Sigmoid colon (tissue), 6 donors: ENCODE measurements at regions not wholly inside any gene's neighbourhood (a gene's known extent, or its start where the extent isn't known, plus 50 kb on each side); places are given as distances from the start of the nearest gene placed in this dataset.

Experiments
- DNase-seq: peaks from one replicate; pipeline ENCODE4 v3.0.0-alpha.2; 2019
- H3K27ac ChIP-seq, 4 donors: fragments of 200-600 bp; sonication (generic); one replicate each; pipeline ENCODE4 v1.5.1; 2016 to 2019; ENCODE audit warnings: mild to moderate bottlenecking in 1 of 4
- H3K27me3 ChIP-seq, 3 donors: fragments of 200-600 bp; sonication (generic); one replicate each; pipeline ENCODE4 v1.5.1; 2019; ENCODE audit warnings: mild to moderate bottlenecking in 1 of 3
- H3K36me3 ChIP-seq, 4 donors: fragments of 200-600 bp; sonication (generic); one replicate each; pipeline ENCODE4 v1.5.1; 2016 to 2019
- H3K4me1 ChIP-seq, 4 donors: fragments of 200-600 bp; sonication (generic); one replicate each; pipeline ENCODE4 v1.5.1; 2017 to 2019
- H3K4me3 ChIP-seq, 4 donors: fragments of 200-600 bp; sonication (generic); one replicate each; pipeline ENCODE4 v1.5.1; 2017 to 2019; ENCODE audit warnings: mild to moderate bottlenecking in 2 of 4, moderate library complexity in 1 of 4
- H3K9me3 ChIP-seq, 4 donors: fragments of 200-600 bp in 3 of 4; sonication (generic) in 3 of 4; one replicate each; pipeline versions ENCODE4 v1.5.1 to v1.6.1; 2013 to 2019
- EP300 ChIP-seq, 4 donors: sonication (generic); formaldehyde crosslinking; IDR thresholded peaks; one replicate each; pipeline ENCODE4 v1.6.1; 2017; ENCODE audit warnings: antibody characterized with exemption in 4 of 4
- POLR2A ChIP-seq, 2 donors: fragments of 450-650 bp; IDR thresholded peaks; one replicate each; pipeline ENCODE4 v1.6.1; 2016; ENCODE audit warnings: antibody characterized with exemption in 2 of 2, mild to moderate bottlenecking in 2 of 2, moderate library complexity in 2 of 2
- POLR2AphosphoS5 ChIP-seq, 4 donors: sonication (generic); formaldehyde crosslinking; IDR thresholded peaks; one replicate each; pipeline ENCODE4 v1.6.1; 2017; ENCODE audit warnings: antibody characterized with exemption in 4 of 4
- WGBS, 2 donors: extraction: QIAGEN DNeasy Blood & Tissue Kit; methylation state at CpG; one replicate each; pipeline ENCODE4 v1.1.7; 2013; 5-methylcytosine and 5-hydroxymethylcytosine counted together
- intact Hi-C: fragments of 100-400 bp; cut with DNase I; formaldehyde crosslinking; loops from one replicate; pipeline ENCODE4 v1.15.1; 2023
- TF ChIP-seq, protein P1 (sequence below), 4 experiments: fragments of 450-650 bp in 3 of 4; fragments of 200-600 bp in 1 of 4; IDR thresholded peaks; one replicate each; pipeline ENCODE4 v1.5.1; 2016 to 2019; ENCODE audit warnings: antibody characterized with exemption in 4 of 4, mild to moderate bottlenecking in 3 of 4, moderate library complexity in 2 of 4
- donor health status: healthy with polysubstance abuse.
- donor health status: healthy.

DNA sequence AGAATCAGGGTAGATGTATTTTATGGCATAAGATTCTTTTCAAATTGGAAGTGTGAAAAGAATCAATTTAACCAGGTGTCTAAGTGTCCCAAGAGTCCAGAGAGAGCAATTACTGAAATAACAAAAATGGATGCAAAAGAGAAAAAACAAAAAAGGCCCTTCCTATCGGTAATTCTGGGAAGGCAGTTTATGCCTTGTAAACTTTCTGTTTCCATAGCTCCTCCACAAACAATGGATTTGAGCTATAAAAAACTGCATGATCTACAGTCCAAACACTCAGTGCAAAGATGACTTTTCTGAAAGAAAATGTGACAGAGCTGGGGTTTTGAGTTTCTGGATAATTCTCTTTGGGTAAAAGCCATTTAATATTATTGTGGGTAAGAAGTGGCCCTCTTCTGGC is 366.1 kb downstream of the EN1 start:
- TF ChIP-seq POLR2A (IDR thresholded peaks at IDR 0.05) (no peak), POLR2AphosphoS5 (IDR thresholded peaks at IDR 0.05) (no peak), EP300 (IDR thresholded peaks at IDR 0.05) (no peak)
- TF ChIP-seq, protein P1, sequence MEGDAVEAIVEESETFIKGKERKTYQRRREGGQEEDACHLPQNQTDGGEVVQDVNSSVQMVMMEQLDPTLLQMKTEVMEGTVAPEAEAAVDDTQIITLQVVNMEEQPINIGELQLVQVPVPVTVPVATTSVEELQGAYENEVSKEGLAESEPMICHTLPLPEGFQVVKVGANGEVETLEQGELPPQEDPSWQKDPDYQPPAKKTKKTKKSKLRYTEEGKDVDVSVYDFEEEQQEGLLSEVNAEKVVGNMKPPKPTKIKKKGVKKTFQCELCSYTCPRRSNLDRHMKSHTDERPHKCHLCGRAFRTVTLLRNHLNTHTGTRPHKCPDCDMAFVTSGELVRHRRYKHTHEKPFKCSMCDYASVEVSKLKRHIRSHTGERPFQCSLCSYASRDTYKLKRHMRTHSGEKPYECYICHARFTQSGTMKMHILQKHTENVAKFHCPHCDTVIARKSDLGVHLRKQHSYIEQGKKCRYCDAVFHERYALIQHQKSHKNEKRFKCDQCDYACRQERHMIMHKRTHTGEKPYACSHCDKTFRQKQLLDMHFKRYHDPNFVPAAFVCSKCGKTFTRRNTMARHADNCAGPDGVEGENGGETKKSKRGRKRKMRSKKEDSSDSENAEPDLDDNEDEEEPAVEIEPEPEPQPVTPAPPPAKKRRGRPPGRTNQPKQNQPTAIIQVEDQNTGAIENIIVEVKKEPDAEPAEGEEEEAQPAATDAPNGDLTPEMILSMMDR (IDR thresholded peaks at IDR 0.05) = no peak
- Histone ChIP-seq H3K9me3 (no peaks in the 10 kb centered on the region), H3K4me3 (no peak overlapping the region), H3K27ac (no peak overlapping the region), H3K4me1 (no peaks in the 10 kb centered on the region), H3K36me3 (no peaks in the 10 kb centered on the region), H3K27me3 (peaks cover 0 to 13% (median 0%) of the 10 kb centered on the region in 3 donors)
- WGBS, 2 donors = 12 to 57% methylated on average over 1 of the region's 1 CpG
- intact Hi-C loops = no loop called here
- DNase-seq = no peak

DNA sequence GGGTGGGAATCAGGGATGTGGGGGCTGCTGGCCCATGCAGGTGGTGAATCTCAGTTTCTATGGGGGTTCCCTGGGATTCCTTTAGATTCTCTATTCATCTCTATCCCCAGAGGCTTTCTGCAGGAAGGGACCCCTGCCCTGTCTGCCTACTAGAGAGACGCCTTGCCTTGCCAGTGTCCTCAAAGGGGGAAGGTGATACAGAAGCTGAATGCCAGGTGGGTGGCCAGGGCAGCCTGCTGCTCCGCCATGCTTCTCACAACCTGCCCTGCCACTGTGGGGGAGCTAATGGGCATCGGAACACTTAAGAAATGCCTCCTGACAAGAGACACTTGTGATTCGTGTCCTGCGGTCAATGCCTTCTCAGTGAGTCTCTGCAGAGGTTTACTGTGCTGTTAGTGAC is 368.4 kb downstream of the EN1 start:
- Histone ChIP-seq H3K4me1 (no peaks in the 10 kb centered on the region), H3K4me3 (no peak overlapping the region), H3K27me3 (peaks cover 0 to 13% (median 0%) of the 10 kb centered on the region in 3 donors), H3K36me3 (no peaks in the 10 kb centered on the region), H3K9me3 (no peaks in the 10 kb centered on the region), H3K27ac (no peak overlapping the region)
- DNase-seq = no peak
- intact Hi-C loops = no loop called here
- TF ChIP-seq POLR2A (IDR thresholded peaks at IDR 0.05) = no peak
- no peak for TF ChIP-seq EP300 (IDR thresholded peaks at IDR 0.05)
- TF ChIP-seq POLR2AphosphoS5 (IDR thresholded peaks at IDR 0.05) = no peak
- TF ChIP-seq, protein P1 (IDR thresholded peaks at IDR 0.05) = no peak
- WGBS, 2 donors = 88 to 96% methylated on average over 5 of the region's 5 CpGs

DNA sequence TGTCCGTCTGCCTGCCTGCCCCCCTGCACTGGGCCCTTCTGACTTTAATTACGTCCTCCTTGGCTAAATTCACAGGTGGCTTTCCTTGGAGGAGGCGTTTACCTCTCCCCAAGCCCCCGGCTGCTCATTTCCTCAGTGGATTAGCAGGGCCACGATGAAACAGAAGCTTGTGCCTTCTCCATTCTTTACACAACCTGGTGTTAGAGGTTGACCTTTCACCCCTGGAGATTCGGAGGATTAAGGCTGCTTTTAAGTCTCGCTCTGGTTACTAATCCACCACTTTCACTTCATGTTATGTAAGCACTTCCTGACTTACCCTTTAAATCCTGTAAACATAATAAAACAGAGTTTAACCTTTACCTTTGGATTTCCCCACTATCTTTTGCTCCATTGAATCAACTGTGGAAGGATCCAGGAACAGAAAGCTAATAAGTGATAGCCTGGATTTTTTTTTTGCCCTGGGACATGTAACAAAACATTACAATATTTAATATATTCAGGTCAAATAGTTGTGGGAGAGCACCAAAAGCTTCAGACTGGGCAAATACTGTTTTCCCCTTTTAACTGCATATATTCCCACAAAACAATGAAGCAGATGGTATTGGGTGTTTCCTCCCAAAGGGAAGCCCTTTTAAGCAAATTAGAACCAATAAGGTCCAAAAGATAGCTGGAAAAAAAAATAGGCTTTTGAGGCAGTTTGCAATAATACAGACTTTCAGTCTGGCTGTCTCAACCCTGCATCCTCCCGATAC is 370.2 kb downstream of the EN1 start:
- 18 to 36% methylated on average over 8 of the region's 8 CpGs for WGBS, 2 donors
- intact Hi-C loops = no loop called here
- no peak for DNase-seq

DNA sequence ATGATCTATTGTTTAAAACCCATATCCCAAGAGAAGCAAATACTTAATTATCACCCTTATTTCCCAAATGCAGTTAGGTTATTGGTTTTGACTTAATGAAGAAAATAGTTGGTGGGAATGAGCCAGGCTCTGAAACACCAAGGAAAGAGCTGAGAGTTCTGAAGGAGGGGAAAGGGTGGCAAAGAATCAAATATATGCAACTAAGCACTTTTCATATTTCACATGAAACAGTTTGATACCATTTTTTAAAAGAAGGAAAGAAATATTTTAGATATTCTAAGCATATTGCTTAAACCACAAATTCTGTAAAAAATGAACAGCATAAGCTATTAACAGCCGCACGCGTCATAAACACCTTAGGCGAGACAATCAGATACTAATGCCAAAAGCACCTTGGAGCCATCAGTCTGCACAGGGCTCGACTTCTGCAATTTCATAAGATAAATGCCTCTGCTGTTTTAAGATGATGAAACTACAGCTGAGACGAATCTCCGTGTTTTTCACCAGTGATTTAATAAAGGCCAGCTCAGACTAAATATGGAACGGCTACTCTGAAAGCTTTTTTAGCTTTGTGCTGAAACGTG is 371.7 kb downstream of the EN1 start:
- TF ChIP-seq POLR2A (IDR thresholded peaks at IDR 0.05) (no peak), EP300 (IDR thresholded peaks at IDR 0.05) (no peak), POLR2AphosphoS5 (IDR thresholded peaks at IDR 0.05) (no peak)
- TF ChIP-seq, protein P1 (IDR thresholded peaks at IDR 0.05) = no peak
- Histone ChIP-seq H3K4me1 (no peaks in the 10 kb centered on the region), H3K27me3 (peaks cover 0 to 14% (median 0%) of the 10 kb centered on the region in 3 donors), H3K27ac (no peak overlapping the region), H3K36me3 (no peaks in the 10 kb centered on the region), H3K4me3 (no peak overlapping the region), H3K9me3 (no peaks in the 10 kb centered on the region)
- 89 to 92% methylated on average over 9 of the region's 9 CpGs for WGBS, 2 donors
- intact Hi-C loops = no loop called here
- no peak for DNase-seq

More for the DNA sequence above, 370.2 kb downstream of the EN1 start:
- Histone ChIP-seq H3K4me1 (no peaks in the 10 kb centered on the region), H3K27me3 (peaks cover 0 to 10% (median 0%) of the 10 kb centered on the region in 3 donors), H3K27ac (no peak overlapping the region), H3K36me3 (no peaks in the 10 kb centered on the region), H3K9me3 (no peaks in the 10 kb centered on the region), H3K4me3 (no peak overlapping the region)
- TF ChIP-seq, protein P1 (IDR thresholded peaks at IDR 0.05) = no peak
- TF ChIP-seq EP300 (IDR thresholded peaks at IDR 0.05) (no peak), POLR2AphosphoS5 (IDR thresholded peaks at IDR 0.05) (no peak), POLR2A (IDR thresholded peaks at IDR 0.05) (no peak)
